ENCODE measurements at regions not wholly inside any gene's neighbourhood (a gene's known extent, or its start where the extent isn't known, plus 50 kb on each side); places are given as distances from the start of the nearest gene placed in this dataset.

DNA sequence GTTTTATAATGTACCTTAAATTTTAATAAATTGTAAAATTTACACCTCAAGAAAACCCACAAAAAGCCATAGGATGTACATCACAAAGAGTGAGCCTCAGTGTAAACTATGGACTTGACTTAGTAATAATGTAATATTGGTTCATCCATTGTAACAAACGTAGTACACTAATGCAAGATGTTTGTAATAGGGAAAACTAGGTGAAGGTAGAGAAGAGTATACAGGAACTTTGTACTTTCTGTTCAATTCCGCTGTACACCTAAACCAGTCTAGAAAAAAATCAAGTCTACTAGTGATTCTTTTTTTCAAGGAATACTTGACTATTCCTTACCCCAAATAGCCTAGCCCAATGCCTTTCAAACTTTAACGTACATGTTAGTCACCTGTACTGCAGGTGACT is 222.3 kb upstream of the FGGY start:
- no peak for TF ChIP-seq CTCF (IDR thresholded peaks at IDR 0.05; ENCODE audit: insufficient read depth, low read depth, low read length)
- no peak for TF ChIP-seq EZH2 (IDR thresholded peaks at IDR 0.05; ENCODE audit: insufficient read depth, low read length)

All from astrocyte (in vitro differentiated cells and primary cell).